ENCODE measurements at regions not wholly inside any gene's neighbourhood (a gene's known extent, or its start where the extent isn't known, plus 50 kb on each side); places are given as distances from the start of the nearest gene placed in this dataset.
"Not testable (repeated sequence)": the region's sequence is repeated elsewhere in the genome, so short reads cannot be mapped to it uniquely, and the experiment has no call there.

DNA sequence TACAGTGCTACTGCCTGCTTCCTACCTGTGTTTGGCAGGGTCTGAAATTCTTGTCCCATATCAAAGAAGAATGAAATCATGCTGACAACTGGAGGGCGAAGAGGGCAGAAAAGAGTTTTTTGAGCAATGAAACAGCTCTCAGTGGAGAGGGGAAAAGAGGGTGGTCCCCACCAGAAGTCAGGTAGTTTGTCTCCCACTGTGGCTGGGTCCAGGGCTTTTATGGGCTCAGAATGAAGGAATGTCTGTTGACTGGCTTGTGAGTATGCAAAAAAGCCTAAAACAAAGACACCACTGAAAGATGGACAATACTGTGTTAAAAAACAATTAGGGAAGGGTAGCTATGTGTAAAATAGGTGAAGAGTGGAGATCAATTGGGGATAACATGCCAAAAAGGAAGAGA is 115.0 kb downstream of the ADAM29 start:
- no peak for DNase-seq

DNA sequence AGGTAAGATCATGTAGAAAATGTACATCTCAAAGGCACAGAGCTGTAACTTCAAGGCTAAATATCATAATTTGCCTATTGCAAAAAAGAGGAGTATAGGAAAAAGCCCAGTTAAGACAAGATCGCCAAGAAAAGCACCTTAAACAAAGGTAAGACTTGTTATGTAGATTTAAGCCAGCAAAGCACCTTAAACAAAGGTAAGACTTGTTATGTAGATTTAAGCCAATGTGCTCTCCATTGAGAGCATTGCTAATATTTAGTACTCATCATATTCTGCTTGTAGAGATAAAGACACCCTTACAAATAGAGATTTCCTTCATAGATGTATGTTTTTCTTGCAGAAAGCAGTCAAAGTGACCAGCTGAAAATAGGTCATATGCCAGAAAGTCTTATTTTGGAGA is 115.8 kb downstream of the ADAM29 start:
- DNase-seq, result no peak

DNA sequence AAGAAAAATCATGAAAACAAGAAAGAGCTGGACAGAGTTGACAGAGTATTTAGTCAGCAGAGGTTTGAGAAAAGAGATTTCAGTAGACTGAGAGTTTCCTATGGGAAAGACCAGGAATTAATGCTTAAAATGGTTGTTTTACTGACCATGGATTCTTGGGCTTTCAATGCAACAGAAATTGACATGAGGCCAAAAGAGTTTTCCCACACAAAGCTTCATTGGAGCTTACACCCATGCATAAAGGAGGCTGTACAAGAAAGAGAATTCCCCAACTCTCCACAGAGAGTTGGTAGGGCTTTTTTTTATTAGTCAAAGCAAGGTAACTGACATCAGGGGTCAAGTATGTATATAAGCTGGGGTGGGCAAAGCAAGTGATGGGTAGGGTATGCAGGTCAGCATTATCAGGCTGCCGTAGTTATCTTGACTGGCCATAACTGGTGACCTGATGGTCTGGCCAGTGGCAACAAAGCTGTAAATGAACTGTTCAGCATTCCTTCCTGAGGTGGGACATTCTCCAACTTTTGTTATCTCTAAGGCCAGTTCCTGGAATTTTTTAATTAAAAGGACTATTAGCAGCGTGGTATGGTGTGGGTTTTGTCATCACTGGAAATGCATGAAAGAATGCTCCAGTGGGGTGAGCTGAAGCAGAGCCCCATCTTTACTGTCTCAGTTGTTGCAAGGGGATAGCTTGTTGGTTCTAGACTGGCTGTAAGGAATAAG is 117.0 kb downstream of the ADAM29 start:
- no peak for DNase-seq

DNA sequence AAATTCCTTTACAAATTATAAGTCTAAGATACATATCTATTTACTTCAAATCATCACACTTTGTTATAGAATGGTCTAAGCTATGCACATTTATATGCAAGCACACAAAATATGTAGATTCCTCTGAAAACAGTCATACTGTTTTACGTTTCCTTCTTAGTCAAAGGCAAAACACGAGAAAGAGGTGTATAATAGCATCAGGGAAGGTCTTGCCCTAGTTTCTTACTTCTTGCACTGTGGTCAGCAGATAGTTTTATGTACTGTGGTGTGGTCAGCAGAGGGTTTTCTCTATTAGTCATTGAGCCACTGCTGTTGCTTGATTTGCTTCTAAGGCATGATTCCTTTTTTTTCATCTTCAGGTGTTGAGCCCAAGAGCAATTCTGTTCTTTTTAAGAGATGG is 117.7 kb downstream of the ADAM29 start:
- no peak for DNase-seq

DNA sequence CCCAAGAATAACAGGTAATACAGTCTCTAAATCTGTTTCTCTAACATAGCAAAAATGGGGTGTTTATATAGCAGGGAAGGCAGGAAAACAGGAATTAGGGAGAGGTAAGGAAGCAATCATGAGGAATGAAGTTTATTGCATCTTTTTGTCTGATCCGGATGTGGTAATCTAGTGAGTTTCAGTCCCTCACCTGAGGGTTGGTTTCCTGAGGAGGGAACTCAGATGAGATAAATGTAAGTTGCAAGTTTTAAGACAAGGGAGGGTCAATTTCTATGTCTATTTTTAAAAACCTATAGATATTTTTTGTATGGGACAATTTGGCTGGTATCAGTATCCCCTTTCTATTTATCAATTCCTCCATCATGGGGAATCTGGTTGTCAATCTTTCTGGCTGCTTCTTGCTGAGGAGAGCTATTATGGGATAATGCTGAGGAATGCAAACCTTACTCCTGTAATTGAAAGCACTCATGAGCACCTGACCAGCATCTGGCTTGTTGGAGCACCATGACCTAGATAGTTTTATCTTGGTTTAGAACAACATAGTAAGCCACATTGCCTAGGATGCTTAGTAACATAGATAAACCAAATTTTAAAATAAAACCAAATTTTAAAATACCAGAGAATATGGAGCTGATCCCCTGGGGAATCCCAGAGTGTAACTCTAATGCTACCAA is 130.1 kb downstream of the ADAM29 start:
- DNase-seq, result no peak

DNA sequence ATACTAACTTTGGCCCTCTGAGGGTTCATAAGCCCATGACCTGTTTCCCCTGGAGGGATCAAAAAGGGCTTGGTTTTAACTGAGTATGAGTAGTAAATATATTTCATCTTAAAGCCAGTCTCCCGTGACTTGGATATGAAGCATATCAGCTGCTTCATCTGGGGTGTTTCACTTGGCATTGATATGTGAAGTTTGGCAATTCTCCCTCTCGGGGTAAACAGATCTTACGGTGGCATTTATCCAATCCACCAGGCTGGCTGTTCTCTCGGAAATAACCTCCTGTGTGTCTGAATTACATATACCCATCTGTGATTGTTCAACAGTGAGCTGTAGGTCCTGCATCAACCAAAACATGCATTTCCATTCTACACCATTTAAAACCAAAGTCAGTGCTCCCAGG is 130.7 kb downstream of the ADAM29 start:
- no peak for DNase-seq

DNA sequence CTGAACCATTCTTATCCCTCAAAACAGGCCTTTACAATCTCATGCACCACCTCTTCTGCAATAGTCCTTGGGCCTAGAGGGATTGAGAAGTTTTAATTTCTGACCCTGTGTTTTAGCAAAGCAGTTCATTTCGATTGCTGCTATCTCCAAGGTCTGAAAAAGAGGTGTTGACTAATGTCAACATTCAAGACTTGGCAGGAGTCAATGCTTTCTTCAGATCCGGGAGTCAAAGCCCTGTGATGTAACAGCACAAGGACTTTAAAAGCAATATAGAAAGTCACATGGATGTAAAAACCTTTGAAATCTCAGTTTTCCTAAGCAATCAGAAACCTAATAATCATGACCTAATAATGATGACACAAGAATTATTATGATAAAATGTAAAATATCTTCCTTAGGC is 133.8 kb downstream of the ADAM29 start:
- no peak for DNase-seq

DNA sequence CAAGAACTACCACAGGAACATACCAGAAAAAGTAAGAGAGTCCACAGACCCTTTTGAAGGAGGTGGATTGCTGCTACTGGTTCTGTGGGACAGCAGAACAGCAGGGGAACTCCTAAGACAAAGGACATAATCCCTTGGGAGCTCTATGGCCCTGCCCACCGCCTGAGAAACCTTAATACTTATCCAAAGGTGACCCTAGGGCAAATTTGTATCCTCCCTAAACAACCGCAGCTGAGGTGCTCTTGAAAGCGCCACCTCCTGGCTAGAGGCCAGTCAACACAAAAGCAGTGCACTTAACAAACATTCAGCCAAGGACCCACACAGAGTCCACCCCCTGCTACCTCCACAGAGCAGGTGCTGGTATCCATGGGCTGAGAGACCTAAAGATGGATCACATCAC is 136.8 kb downstream of the ADAM29 start:
- DNase-seq, result no peak

DNA sequence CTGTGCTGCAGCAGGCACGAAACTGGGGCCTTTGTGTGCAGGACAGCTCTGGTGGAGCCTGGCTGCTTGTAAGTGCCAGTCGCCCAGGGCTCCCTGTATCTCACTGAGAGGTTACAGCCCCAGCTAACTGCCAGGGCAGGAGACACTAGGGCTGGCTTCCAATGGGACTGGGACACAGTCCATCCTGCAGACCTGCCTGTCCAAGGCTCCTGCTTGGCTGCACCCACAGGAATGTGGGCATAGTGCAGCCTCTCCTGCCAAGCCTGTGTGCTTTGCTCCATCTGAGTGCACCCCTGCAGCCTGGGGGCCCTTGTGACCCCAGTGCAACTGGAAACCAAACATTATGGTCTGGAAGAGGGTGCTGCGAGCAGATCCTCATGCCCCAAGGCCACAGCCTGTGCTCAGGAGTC is 144.0 kb downstream of the ADAM29 start:
- no peak for DNase-seq

DNA sequence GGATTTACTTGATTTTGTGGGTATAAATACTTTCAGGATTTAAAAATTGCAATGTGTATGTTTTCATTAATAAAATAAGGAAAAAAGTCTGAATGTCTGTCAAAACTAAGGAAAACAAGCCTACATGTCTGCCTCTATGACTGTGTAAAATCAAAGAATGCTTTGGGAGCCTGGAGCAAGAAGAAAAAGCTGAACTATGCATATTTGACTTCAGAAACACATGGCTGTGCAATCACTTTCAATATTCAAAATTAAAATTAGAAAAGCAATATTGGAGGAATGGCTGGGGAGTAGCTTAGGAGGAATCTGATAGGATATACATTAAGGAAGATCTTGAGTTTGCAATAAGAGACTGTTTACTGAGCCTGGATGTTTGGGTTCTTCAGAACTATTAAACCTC is 147.1 kb downstream of the ADAM29 start:
- no peak for DNase-seq

DNA sequence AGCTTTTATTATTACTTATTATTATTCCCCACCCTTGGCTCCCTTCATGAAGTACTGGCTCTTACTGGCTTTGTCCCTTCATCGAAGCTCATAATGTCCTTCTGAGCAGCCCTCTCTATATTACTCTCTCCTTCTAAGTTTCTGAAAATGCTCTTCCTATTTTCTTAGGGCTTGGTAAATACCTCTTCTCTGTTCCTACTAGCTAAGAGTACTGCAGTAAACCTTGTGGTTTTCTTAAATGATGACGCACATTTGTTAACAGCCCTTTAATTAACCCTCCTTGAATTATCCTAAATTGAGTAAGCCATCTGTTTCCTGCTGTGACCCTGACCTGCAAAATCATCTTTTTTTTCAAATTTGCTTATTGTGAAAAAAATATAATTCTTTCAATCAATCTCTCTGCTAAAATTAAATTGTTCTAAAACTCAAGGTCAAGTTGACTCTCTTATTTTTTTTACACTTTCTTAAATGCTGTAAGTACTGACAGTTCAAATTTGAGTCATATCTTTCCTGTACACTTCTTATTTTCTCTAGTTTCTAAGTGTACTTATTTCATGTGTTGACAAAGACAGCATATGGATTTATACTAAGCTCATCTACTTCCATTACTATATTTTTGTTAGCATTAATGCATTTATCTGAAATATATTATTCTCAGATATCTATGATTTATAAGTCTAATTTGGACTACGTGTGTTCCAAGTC is 148.9 kb downstream of the ADAM29 start:
- no peak for DNase-seq

DNA sequence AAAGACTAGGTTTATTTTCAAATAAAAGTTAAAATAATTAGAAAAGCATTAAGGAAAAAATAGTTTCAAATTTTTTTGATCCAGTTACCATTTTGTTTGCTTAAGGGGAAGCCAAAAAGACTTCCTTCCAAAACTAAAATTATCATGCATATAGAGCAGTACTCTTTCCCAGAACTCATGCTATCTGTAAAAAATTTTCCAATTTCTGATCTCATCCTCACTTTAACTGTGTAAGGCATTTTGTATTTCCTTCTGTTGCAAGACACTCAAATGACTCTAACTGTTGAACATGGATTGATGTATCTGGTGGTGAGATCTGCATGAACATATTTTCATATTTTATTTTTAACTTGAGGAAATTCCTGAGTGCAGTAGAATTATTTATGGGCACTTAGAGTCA is 150.1 kb downstream of the ADAM29 start:
- DNase-seq, result no peak

DNA sequence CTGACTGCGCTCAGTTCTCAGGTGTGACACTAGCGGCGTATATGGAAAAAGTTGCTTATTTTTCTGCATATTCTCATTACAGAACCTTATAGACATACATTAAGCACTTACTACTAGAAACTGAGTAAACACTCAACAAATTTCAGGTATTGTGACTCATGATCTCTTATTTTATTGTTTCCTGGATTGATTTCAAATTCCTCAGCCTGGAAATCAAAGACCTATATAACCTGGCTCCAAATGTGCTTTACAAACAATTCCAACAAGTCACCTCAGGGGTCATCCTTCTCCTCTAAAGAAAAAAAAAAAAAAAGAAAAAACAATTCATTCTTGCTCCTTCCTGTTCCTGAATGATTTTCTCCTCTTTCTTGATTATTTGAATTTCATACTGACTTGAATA is 152.3 kb downstream of the ADAM29 start:
- DNase-seq, result no peak

DNA sequence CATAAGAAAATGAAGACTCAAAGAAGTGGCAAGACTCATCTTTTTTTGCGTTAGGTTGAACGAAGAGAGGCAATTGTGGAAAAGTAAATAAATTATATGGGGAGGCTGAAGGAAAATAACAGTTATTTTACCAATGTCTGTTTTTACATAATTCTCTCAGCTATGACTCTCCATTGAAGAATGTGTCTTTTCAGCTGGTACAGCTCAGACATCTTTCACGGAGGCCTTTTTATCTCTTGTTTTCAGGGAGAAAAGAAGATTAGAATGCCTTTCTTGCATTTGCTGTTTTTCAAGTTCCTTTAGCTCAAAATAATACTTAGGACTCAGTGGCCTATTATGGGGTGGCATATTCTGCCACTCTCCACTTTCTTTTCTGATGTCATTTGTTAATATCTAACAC is 153.0 kb downstream of the ADAM29 start:
- DNase-seq, result no peak

DNA sequence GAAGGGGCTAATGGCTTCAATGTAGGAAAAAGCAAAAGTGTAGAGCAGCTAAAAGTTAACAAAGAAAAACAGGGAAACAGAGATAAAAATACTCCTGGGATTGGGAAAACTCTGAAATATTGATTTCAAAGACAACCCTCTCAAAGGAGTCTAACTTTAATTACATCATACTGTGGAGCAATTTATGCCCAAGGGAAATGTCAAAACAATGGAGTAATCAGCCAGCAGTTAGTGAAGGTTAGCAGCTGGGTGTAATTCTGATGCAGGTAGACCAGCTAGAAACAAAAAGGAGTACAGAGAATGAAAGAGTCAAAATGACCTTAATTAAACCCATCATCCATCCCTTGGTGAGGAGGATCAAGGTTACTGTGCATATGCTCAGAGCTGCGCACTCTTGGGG is 169.0 kb downstream of the ADAM29 start:
- peak; percentile 53 for DNase-seq

DNA sequence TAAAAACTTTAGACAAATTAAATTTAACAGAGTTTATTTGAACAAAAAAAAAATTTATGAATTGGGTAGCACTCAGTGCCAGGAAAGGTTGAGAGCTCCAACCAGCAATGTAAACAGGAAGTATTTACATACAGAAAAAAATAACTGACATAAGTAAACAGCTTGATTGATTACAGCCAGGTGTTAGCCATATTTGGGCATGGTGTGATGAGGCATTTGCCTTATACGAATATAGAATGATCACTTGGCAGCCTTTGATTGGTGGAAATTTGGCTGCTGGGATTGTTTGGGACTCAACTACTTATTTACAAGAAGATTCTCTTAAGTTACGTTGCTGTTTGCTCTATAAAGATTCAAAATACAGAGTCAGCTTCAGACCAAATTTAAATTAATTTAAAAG is 172.0 kb downstream of the ADAM29 start:
- peak; percentile 52 for DNase-seq

DNA sequence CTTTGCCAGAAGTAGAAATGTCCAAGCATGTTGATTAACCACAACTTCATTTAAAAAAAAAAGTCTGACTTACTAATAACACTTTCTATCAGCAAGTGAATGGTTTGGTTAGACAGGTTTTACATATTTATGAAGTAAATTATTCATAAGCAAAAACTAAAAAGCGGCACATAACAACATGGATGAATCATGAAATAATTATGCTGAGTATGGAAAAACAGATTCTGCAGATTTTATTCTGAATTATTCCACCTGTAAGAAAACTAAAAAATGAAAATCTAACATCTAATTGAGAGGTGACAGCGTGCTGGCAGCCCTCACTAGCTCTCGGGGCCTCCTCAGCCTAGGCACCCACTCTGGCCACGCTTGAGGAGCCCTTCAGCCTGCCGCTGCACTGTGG is 173.5 kb downstream of the ADAM29 start:
- no peak for DNase-seq

DNA sequence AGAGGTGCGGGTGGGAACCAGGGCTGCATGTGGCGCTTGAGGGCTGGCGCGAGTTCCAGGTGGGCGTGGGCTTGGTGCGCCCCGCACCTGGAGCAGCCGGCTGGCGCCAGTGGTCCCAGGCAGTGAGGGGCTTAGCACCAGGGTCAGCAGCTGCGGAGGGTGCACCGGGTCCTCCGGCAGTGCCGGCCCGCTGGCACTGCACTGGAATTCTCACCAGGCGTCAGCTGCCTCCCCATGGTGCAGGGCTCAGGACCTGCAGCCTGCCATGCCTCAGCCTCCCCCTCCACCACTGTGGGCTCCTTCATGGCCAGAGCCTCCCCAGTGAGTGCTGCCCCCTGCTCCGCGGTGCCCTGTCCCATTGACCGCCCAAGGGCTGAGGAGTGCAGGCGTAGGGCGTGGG is 174.0 kb downstream of the ADAM29 start:
- no peak for DNase-seq

DNA sequence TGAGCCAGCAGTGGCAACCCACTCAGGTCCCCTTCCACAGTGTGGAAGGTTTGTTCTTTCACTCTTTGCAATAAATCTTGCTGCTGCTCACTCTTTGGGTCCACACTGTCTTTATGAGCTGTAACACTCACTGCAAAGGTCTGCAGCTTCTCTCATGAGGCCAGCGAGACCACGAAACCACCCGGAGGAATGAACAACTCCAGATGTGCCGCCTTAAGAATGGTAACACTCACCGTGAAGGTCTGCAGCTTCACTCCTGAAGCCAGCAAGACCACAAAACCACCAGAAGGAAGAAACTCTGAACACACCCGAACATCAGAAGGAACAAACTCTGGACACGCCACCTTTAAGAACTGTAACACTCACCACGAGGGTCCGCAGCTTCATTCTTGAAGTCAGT is 174.9 kb downstream of the ADAM29 start:
- DNase-seq, result not testable (repeated sequence)

DNA sequence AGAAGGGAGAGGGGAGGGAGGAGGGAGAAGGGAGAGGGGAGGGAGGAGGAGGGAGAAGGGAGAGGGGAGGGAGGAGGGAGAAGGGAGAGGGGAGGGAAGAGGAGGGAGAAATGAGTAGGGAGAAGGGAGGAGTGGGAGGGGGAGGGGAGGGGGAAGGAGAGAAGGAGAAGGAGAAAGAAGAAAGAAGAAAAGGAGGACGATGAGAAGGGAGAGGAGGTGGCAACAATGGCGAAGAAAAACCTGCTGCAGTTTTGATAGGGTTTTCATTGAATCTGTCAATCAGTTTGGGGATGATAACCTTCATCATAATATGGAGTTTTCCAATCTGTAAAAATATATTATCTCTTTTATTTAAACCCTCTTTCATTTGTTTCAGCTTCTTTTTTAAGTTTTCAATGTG is 185.2 kb downstream of the ADAM29 start:
- no peak for DNase-seq

DNA sequence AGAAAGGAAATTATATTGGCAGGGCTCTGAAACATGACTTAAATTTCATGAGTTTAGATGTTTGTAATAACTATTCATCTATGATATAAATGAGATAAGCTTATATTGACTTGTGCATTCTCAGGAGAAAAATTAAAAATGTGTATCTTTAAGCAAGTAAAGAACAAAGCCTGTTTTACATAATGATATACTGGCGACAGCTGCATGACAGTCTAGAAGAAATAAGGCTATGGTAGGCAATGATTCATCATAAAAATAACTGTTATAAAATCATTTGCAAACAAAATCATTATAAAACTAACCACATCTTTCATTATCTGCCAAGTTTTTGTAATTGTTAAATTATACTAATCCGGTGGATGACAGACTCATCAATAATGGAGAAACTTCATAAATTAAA is 188.1 kb downstream of the ADAM29 start:
- DNase-seq, result no peak

DNA sequence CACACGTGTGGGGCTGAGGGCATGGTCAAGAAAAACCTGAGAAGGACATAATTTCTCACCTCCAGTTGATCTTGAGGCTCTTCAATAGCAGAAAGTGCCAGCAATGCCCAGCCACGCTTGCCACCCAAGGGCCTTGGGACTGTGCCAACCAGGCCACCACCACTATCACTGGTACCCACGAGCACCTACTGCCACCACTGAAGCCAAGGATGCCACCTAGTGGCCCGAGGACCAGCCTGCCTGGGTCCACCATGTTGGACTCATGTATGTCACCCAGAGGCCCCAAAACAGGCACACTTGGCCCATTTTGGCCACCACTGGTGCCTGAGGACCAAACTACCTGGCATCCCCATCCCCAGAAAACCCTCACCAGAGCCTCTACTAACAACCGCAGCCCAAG is 191.8 kb downstream of the ADAM29 start:
- no peak for DNase-seq

DNA sequence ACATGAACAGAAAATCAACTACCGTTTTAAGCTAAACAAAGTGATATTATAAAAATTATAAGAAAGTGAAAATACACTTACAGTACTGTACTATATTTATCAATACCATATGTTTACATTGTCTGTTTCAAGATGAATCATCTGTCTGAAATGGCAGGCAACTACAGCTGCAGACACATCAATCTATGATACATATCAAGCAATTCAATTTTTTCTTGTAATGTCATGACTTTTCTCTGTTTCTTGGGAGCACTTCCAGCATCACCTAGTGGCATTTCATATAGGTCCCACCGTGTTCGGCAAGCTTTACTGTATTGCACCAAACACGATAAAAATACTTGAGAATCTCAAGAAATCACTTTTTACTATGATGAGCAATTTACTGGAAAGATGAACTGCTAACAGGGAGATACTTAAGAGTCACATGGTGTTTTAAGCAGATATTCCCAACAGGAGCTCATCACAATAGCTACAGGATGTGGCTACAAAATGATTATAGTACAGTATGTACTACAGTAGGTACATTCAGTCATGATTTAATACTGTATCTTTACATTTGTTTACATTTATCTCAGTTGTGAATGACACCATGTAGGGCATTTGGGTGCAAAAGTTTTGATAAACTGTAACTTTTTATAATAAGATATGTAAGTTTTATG is 207.4 kb downstream of the ADAM29 start:
- DNase-seq, result no peak

DNA sequence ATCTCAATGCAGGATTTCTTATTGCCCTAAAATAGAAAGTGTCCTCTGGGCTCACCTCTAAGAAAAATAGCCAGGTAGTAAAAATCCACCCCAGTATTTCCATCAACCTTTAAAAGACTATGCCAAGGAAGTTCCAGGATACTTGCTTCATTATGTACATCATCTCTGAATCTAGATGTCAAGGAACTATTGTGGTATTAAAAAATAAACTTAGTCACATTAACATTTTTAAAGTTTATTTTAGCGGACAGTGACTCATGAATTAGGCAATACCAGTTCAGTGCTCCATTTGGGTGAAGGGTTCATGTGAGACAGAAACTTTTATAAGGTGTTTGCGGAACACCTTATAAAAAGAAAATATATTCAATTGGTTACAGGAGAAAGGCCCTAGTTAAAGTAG is 209.2 kb downstream of the ADAM29 start:
- DNase-seq, result no peak

All from COR-L47 (cell line).